H1 (cell line): ENCODE measurements at regions not wholly inside any gene's neighbourhood (a gene's known extent, or its start where the extent isn't known, plus 50 kb on each side); places are given as distances from the start of the nearest gene placed in this dataset.

Source experiments
- CTCF ChIA-PET: fragments of 300-600 bp; sonication (Branson Sonifier 250); formaldehyde crosslinking; loops from one replicate; lab custom pipeline; 2021; ENCODE audit not compliant: partially characterized antibody; lab: Charles Lee
- POLR2A ChIA-PET: fragments of 300-600 bp; sonication (Branson Sonifier 250); formaldehyde crosslinking; loops from one replicate; lab custom pipeline; 2021; ENCODE audit warnings: inconsistent platforms; ENCODE audit not compliant: partially characterized antibody; lab: Charles Lee
- DNase-seq, 2 experiments: peaks; one replicate each; pipeline versions ENCODE4 v3.0.0 to v3.0.0-alpha.2; 2010 to 2022; ENCODE audit warnings: low spot score in 2 of 2, low read depth in 1 of 2, mixed read lengths in 1 of 2
- FAIRE-seq: peaks from 2 replicates; lab custom pipeline; 2011; peaks lifted over from hg19 to GRCh38; lab: Jason Lieb, UNC
- H2AFZ ChIP-seq: 2 replicates; pipeline ENCODE4 v1.8.1; 2012; ENCODE audit warnings: low read length, inconsistent platforms
- H2AK5ac ChIP-seq: 2 replicates; pipeline ENCODE4 v1.6.1; 2013; ENCODE audit warnings: low read depth, low read length
- H2BK120ac ChIP-seq: replicated peaks from 2 replicates; pipeline ENCODE3; 2013; ENCODE audit warnings: low read depth, low read length, inconsistent platforms
- H2BK12ac ChIP-seq: 2 replicates; pipeline ENCODE4 v1.6.1; 2013; ENCODE audit warnings: low read depth, low read length
- H2BK15ac ChIP-seq: 2 replicates; pipeline ENCODE4 v1.6.1; 2013; ENCODE audit warnings: low read length
- H2BK20ac ChIP-seq: 2 replicates; pipeline ENCODE4 v1.6.1; 2013; ENCODE audit warnings: low read length
- H2BK5ac ChIP-seq: 2 replicates; pipeline ENCODE4 v1.6.1; 2013; ENCODE audit warnings: low read depth, low read length
- H3K14ac ChIP-seq: 2 replicates; pipeline ENCODE4 v1.6.1; 2013; ENCODE audit warnings: inconsistent platforms; ENCODE audit not compliant: insufficient read length
- H3K18ac ChIP-seq: 2 replicates; pipeline ENCODE4 v1.6.1; 2013; ENCODE audit warnings: low read length; ENCODE audit errors: extremely low read depth
- H3K23ac ChIP-seq: 2 replicates; pipeline ENCODE4 v1.6.1; 2013; ENCODE audit warnings: inconsistent platforms; ENCODE audit not compliant: insufficient read length
- H3K23me2 ChIP-seq: 2 replicates; pipeline ENCODE4 v1.6.1; 2013; ENCODE audit warnings: low read depth, low read length
- H3K27ac ChIP-seq: 2 replicates; pipeline ENCODE4 v1.6.1; 2011; ENCODE audit warnings: low read depth, low read length, inconsistent platforms
- H3K27me3 ChIP-seq, 4 experiments: replicated peaks in 1 of 4; 1 replicate in 1 of 4; 2 replicates in 3 of 4; pipeline versions ENCODE4 v1.6.1 to v1.8.1; 2011 to 2013; ENCODE audit warnings: low read length in 3 of 4, mild to moderate bottlenecking in 3 of 4, inconsistent platforms in 2 of 4, mixed read lengths in 2 of 4, moderate library complexity in 1 of 4; ENCODE audit not compliant: control insufficient read depth in 3 of 4, insufficient read depth in 3 of 4; ENCODE audit errors: extremely low read depth in 1 of 4
- H3K36me3 ChIP-seq, 4 experiments: 2 replicates each; pipeline versions ENCODE4 v1.6.1 to v1.8.1; 2011 to 2013; ENCODE audit warnings: mild to moderate bottlenecking in 4 of 4, low read length in 3 of 4, moderate library complexity in 2 of 4, control low read depth in 1 of 4, inconsistent platforms in 1 of 4; ENCODE audit not compliant: insufficient read depth in 4 of 4, control insufficient read depth in 2 of 4
- H3K4ac ChIP-seq: replicated peaks from 2 replicates; pipeline ENCODE3; 2013; ENCODE audit warnings: low read length, low read depth, mixed read lengths, inconsistent platforms; ENCODE audit not compliant: insufficient read length
- H3K4me1 ChIP-seq, 4 experiments: replicated peaks in 1 of 4; 1 replicate in 1 of 4; 2 replicates in 3 of 4; pipeline versions ENCODE4 v1.6.1 to v1.8.1; 2011 to 2013; ENCODE audit warnings: low read length in 3 of 4, inconsistent platforms in 2 of 4, mixed read lengths in 1 of 4; ENCODE audit not compliant: insufficient read depth in 4 of 4, control insufficient read depth in 3 of 4
- H3K4me2 ChIP-seq, 2 experiments: 2 replicates each; pipeline versions ENCODE4 v1.6.1 to v1.8.1; 2011 to 2013; ENCODE audit warnings: low read depth in 2 of 2, low read length in 2 of 2, control low read depth in 1 of 2, inconsistent platforms in 1 of 2, mild to moderate bottlenecking in 1 of 2; ENCODE audit not compliant: insufficient read depth in 1 of 2
- H3K4me3 ChIP-seq, 4 experiments: fragments of 200-600, 300-600 bp in 1 of 4; sonication (generic), shearing (Covaris generic), sonication (Bioruptor Twin) in 1 of 4; 2 replicates each; pipeline versions ENCODE4 v1.5.1 to v1.8.1; 2011 to 2016; ENCODE audit warnings: low read length in 4 of 4, low read depth in 3 of 4, control low read depth in 2 of 4, inconsistent platforms in 2 of 4, mild to moderate bottlenecking in 2 of 4, mixed read lengths in 1 of 4, moderate library complexity in 1 of 4; ENCODE audit not compliant: insufficient read depth in 2 of 4; ENCODE audit errors: extremely low read depth in 1 of 4
- H3K56ac ChIP-seq: replicated peaks from 2 replicates; pipeline ENCODE3; 2013; ENCODE audit warnings: low read depth, mild to moderate bottlenecking, mixed read lengths, low read length, inconsistent platforms; ENCODE audit not compliant: insufficient read length
- H3K79me1 ChIP-seq: 2 replicates; pipeline ENCODE4 v1.6.1; 2013; ENCODE audit warnings: low read depth, low read length, control low read depth
- H3K79me2 ChIP-seq, 2 experiments: 2 replicates each; pipeline versions ENCODE4 v1.6.1 to v1.8.1; 2012 to 2013; ENCODE audit warnings: low read length in 2 of 2, mild to moderate bottlenecking in 2 of 2, inconsistent platforms in 1 of 2; ENCODE audit not compliant: insufficient read depth in 2 of 2, control insufficient read depth in 1 of 2
- H3K9ac ChIP-seq, 4 experiments: replicated peaks in 1 of 4; 1 replicate in 1 of 4; 2 replicates in 3 of 4; pipeline versions ENCODE4 v1.6.1 to v1.8.1; 2011 to 2013; ENCODE audit warnings: low read depth in 3 of 4, low read length in 3 of 4, control low read depth in 2 of 4, mild to moderate bottlenecking in 2 of 4, moderate library complexity in 2 of 4, inconsistent platforms in 1 of 4; ENCODE audit errors: extremely low read depth in 1 of 4
- H3K9me3 ChIP-seq, 2 experiments: 2 replicates each; pipeline versions ENCODE4 v1.6.1 to v1.8.1; 2012 to 2013; ENCODE audit warnings: mild to moderate bottlenecking in 2 of 2, moderate library complexity in 2 of 2, control low read depth in 1 of 2, inconsistent platforms in 1 of 2, low read depth in 1 of 2, low read length in 1 of 2, mixed read lengths in 1 of 2; ENCODE audit not compliant: insufficient read depth in 2 of 2
- H4K20me1 ChIP-seq, 2 experiments: replicated peaks in 1 of 2; 2 replicates each; pipeline versions ENCODE3 to v1.8.1; 2011 to 2013; ENCODE audit warnings: inconsistent platforms in 2 of 2, low read length in 2 of 2, mild to moderate bottlenecking in 1 of 2; ENCODE audit not compliant: insufficient read depth in 2 of 2, control insufficient read depth in 1 of 2
- H4K5ac ChIP-seq: 2 replicates; pipeline ENCODE4 v1.6.1; 2013; ENCODE audit warnings: low read length, low read depth, mixed read lengths, inconsistent platforms; ENCODE audit not compliant: insufficient read length
- H4K8ac ChIP-seq: 2 replicates; pipeline ENCODE4 v1.8.0; 2013; ENCODE audit warnings: mild to moderate bottlenecking, moderate library complexity, low read length, inconsistent platforms; ENCODE audit not compliant: insufficient read depth; ENCODE audit errors: extremely low read depth
- H4K91ac ChIP-seq: replicated peaks from 2 replicates; pipeline ENCODE3; 2013; ENCODE audit warnings: low read length, mixed read lengths, inconsistent platforms; ENCODE audit not compliant: insufficient read length
- CHD2 ChIP-seq: IDR thresholded peaks from 2 replicates; pipeline ENCODE4 v1.6.1; 2012; ENCODE audit warnings: low read length, improper control_type of control experiment
- GTF2F1 ChIP-seq: IDR thresholded peaks from 2 replicates; pipeline ENCODE4 v1.6.1; 2012; ENCODE audit warnings: low read depth, low read length, improper control_type of control experiment, borderline replicate concordance
- KDM5A ChIP-seq: fragments of 200-600 bp; IDR thresholded peaks from 2 replicates; pipeline ENCODE4 v1.7.1; 2012; ENCODE audit warnings: mild to moderate bottlenecking, low read length, inconsistent platforms, mixed read lengths
- RXRA ChIP-seq: IDR thresholded peaks from 2 replicates; pipeline ENCODE4 v1.6.1; 2011; ENCODE audit warnings: low read depth, mild to moderate bottlenecking, low read length, moderate library complexity; ENCODE audit not compliant: insufficient read depth
- SAP30 ChIP-seq: fragments of 300-600 bp; sonication (generic); IDR thresholded peaks from 2 replicates; pipeline ENCODE4 v1.7.1; 2012; ENCODE audit warnings: low read length, moderate library complexity, mild to moderate bottlenecking, inconsistent platforms; ENCODE audit not compliant: insufficient read depth, insufficient replicate concordance
- SIRT6 ChIP-seq: IDR thresholded peaks from one replicate; pipeline ENCODE4 v1.7.1; 2012; ENCODE audit warnings: low read length, inconsistent platforms
- SIX5 ChIP-seq: IDR thresholded peaks from 2 replicates; pipeline ENCODE4 v1.6.1; 2011; ENCODE audit warnings: mild to moderate bottlenecking, low read depth, low read length
- SP4 ChIP-seq: IDR thresholded peaks from 2 replicates; pipeline ENCODE4 v1.6.1; 2012; ENCODE audit warnings: low read length, inconsistent platforms
- TAF7 ChIP-seq: optimal IDR thresholded peaks from 2 replicates; pipeline ENCODE3; 2011; ENCODE audit warnings: low read depth, mild to moderate bottlenecking, inconsistent platforms, low read length, moderate library complexity, borderline replicate concordance
- YY1 ChIP-seq: IDR thresholded peaks from 2 replicates; pipeline ENCODE4 v1.6.1; 2011; ENCODE audit warnings: low read depth, mild to moderate bottlenecking, low read length
- TF ChIP-seq, protein P1 (sequence below), 3 experiments: IDR thresholded peaks; 1 replicate in 2 of 3; 2 replicates in 1 of 3; pipeline versions ENCODE4 v1.5.1 to v1.6.1; 2011; ENCODE audit warnings: low read length in 3 of 3, mild to moderate bottlenecking in 3 of 3, inconsistent platforms in 2 of 3, low read depth in 1 of 3, moderate library complexity in 1 of 3; ENCODE audit not compliant: insufficient read depth in 1 of 3; ENCODE audit errors: control extremely low read depth in 1 of 3

DNA sequence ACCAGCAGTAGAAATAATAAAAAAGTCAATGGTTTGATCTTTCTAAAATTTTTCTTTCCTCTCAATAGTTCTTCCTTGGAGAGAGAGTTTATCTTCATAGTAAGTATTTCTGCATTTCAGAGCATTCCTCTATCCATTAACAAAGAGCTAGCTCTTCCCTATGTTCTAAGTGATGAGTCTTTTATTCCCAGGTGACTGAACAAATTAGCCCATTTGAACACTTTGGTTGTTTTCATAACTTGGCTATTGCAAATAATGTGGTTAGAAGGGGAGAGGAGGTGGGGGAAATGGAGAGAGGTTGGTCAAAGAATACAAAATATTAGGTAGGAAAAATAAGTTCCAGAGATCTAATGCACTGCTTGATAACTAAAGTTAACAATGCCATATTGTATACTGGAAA is 598.9 kb downstream of the KCNT2 start:
- peaks cover 0 to 4% of the 10 kb centered on the region in 2 experiments; a peak in 1 of 4 replicates for H3K9me3 ChIP-seq
- no peak for FAIRE-seq
- no peaks in the 10 kb centered on the region for H3K36me3 ChIP-seq
- no peak overlapping the region for H3K18ac ChIP-seq
- no peak overlapping the region for H2AK5ac ChIP-seq
- H3K14ac ChIP-seq = no peak overlapping the region
- no peak overlapping the region for H2AFZ ChIP-seq
- H4K91ac ChIP-seq = no peak overlapping the region
- H3K9ac ChIP-seq = no peak overlapping the region
- H4K20me1 ChIP-seq = no peaks in the 10 kb centered on the region
- no peak overlapping the region for H3K27ac ChIP-seq
- TF ChIP-seq SP4 = no peak
- no peak for TF ChIP-seq GTF2F1
- no peak for TF ChIP-seq CHD2
- no peak for TF ChIP-seq TAF7
- TF ChIP-seq, protein P1, sequence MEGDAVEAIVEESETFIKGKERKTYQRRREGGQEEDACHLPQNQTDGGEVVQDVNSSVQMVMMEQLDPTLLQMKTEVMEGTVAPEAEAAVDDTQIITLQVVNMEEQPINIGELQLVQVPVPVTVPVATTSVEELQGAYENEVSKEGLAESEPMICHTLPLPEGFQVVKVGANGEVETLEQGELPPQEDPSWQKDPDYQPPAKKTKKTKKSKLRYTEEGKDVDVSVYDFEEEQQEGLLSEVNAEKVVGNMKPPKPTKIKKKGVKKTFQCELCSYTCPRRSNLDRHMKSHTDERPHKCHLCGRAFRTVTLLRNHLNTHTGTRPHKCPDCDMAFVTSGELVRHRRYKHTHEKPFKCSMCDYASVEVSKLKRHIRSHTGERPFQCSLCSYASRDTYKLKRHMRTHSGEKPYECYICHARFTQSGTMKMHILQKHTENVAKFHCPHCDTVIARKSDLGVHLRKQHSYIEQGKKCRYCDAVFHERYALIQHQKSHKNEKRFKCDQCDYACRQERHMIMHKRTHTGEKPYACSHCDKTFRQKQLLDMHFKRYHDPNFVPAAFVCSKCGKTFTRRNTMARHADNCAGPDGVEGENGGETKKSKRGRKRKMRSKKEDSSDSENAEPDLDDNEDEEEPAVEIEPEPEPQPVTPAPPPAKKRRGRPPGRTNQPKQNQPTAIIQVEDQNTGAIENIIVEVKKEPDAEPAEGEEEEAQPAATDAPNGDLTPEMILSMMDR (IDR thresholded peaks at IDR 0.05; ENCODE audit: control extremely low read depth in 1 of 3, insufficient read depth in 1 of 3, low read depth in 1 of 3, low read length in 3 of 3) = no peak
- TF ChIP-seq RXRA = no peak
- TF ChIP-seq SIRT6 = no peak
- TF ChIP-seq YY1 = no peak
- TF ChIP-seq KDM5A = no peak
- no peak for TF ChIP-seq SIX5
- no peak for TF ChIP-seq SAP30
- H2BK12ac ChIP-seq = no peak overlapping the region
- H3K4me3 ChIP-seq = no peak overlapping the region
- no peak overlapping the region for H2BK20ac ChIP-seq
- no peaks in the 10 kb centered on the region for H3K27me3 ChIP-seq
- H3K79me2 ChIP-seq = no peaks in the 10 kb centered on the region
- no peak overlapping the region for H2BK5ac ChIP-seq
- no peak overlapping the region for H3K23ac ChIP-seq
- no peak overlapping the region for H2BK15ac ChIP-seq
- DNase-seq = no peak
- CTCF ChIA-PET = no interaction called here
- H3K4me1 ChIP-seq = no peaks in the 10 kb centered on the region
- no peak overlapping the region for H3K56ac ChIP-seq
- H2BK120ac ChIP-seq = no peak overlapping the region
- H4K8ac ChIP-seq = no peak overlapping the region
- H4K5ac ChIP-seq = no peak overlapping the region
- H3K79me1 ChIP-seq = no peaks in the 10 kb centered on the region
- no peaks in the 10 kb centered on the region for H3K23me2 ChIP-seq
- H3K4ac ChIP-seq = no peak overlapping the region
- H3K4me2 ChIP-seq = no peak overlapping the region
- POLR2A ChIA-PET = no interaction called here
